Neural cell (in vitro differentiated cells): ENCODE measurements at regions not wholly inside any gene's neighbourhood (a gene's known extent, or its start where the extent isn't known, plus 50 kb on each side); places are given as distances from the start of the nearest gene placed in this dataset.

Experiments used
- EP300 ChIP-seq: fragments of 450-650 bp; conservative IDR thresholded peaks from 2 replicates; pipeline ENCODE4 v1.6.1; 2014; ENCODE audit warnings: antibody characterized with exemption, mild to moderate bottlenecking, moderate library complexity; ENCODE audit not compliant: poor library complexity, severe bottlenecking
- EZH2 ChIP-seq: fragments of 200-600, 300-800 bp; shearing (Covaris generic), sonication (generic); IDR thresholded peaks from 2 replicates; pipeline ENCODE4 v1.6.1; 2014; ENCODE audit warnings: antibody characterized with exemption, low read length, borderline replicate concordance, mild to moderate bottlenecking; ENCODE audit not compliant: insufficient read depth, poor library complexity, severe bottlenecking
- MXI1 ChIP-seq: fragments of 450-650 bp; conservative IDR thresholded peaks from 2 replicates; pipeline ENCODE4 v1.6.1; 2014; ENCODE audit warnings: antibody characterized with exemption, mild to moderate bottlenecking; ENCODE audit not compliant: poor library complexity, severe bottlenecking
- TF ChIP-seq, protein P1 (sequence below): fragments of 450-650 bp; IDR thresholded peaks from 2 replicates; pipeline ENCODE4 v1.5.1; 2014; ENCODE audit warnings: antibody characterized with exemption, mild to moderate bottlenecking, moderate library complexity; ENCODE audit not compliant: poor library complexity, severe bottlenecking

DNA sequence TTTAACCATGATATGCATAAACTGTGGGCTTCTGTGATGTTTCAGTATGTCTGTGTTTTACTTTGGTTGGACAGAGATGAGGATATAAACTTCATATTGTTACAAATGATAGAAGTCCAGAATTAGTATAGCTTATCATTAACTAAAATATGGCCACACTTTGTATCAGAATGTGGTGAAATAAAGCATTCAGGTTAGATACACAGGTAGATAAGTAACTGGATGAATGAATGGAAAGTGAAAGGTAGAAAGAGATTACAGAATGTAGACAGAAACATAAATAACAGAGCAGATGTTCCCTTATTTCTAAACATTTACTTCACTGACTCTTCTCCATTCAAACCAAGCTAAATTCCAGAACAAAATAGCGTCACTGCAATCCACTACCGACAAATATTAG, 1033.8 kb downstream of the CDH18 start:
- TF ChIP-seq, protein P1, sequence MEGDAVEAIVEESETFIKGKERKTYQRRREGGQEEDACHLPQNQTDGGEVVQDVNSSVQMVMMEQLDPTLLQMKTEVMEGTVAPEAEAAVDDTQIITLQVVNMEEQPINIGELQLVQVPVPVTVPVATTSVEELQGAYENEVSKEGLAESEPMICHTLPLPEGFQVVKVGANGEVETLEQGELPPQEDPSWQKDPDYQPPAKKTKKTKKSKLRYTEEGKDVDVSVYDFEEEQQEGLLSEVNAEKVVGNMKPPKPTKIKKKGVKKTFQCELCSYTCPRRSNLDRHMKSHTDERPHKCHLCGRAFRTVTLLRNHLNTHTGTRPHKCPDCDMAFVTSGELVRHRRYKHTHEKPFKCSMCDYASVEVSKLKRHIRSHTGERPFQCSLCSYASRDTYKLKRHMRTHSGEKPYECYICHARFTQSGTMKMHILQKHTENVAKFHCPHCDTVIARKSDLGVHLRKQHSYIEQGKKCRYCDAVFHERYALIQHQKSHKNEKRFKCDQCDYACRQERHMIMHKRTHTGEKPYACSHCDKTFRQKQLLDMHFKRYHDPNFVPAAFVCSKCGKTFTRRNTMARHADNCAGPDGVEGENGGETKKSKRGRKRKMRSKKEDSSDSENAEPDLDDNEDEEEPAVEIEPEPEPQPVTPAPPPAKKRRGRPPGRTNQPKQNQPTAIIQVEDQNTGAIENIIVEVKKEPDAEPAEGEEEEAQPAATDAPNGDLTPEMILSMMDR, result no peak
- TF ChIP-seq MXI1 (no peak), EP300 (no peak), EZH2 (no peak)
